ENCODE measurements at regions not wholly inside any gene's neighbourhood (a gene's known extent, or its start where the extent isn't known, plus 50 kb on each side); places are given as distances from the start of the nearest gene placed in this dataset.
"Not testable (repeated sequence)": the region's sequence is repeated elsewhere in the genome, so short reads cannot be mapped to it uniquely, and the experiment has no call there.

DNA sequence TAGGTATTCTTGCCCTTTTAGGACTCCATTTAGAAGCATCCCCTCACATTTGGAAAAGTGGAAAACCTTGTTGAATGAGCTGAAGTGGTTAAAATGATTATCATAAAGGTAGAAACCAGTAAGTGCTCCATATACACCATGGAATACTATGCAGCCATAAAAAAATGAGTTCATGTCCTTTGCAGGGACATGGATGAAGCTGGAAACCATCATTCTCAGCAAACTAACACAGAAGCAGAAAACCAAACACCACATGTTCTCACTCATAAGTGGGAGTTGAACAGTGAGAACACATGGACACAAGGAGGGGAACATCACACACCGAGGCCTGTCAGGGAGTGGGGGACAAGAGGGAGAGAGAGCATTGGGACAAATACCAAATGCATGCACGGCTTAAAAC, 103.8 kb upstream of the GRK3 start:
- POLR2A ChIA-PET; H3K4me3 ChIP-seq (ENCODE audit: low read depth, low read length); DNase-seq (ENCODE audit: low read depth); H3K27me3 ChIP-seq (ENCODE audit: control insufficient read depth, insufficient read depth, low read length): not testable (repeated sequence)
- CTCF ChIA-PET = interaction anchor here (2.1 to 3.3 kb wide), 4 partner anchors 9 to 317 kb away, joined by 7 to 40 read pairs (median 18); no protein-coding TSS in a partner anchor
- H3K36me3 ChIP-seq (ENCODE audit: control insufficient read depth, insufficient read depth, low read length) = peaks cover 12% of the 10 kb centered on the region

DNA sequence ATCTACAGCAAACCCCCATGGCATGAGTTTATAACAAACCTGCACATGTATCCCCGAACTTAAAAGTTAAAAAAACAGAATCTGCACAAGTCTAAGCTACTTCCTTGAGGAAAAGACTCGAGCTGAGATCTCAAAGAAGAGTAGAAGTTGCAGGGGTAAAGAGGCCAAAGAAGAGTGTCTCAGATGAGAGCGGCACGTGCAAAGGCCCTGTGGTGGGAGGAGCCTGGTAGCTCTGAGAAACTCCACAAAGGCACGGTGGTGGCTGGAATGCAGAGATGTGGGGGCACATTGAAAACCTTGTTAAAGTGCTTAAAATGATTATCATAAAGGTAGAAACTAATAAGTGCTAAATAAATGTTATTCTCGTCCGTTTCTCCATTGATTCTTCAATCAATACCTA, 103.2 kb upstream of the GRK3 start:
- CTCF ChIA-PET = interaction anchor here (0.6 to 3.3 kb wide), 8 partner anchors 10 to 345 kb away, joined by 3 to 40 read pairs (median 11); no protein-coding TSS in a partner anchor
- no peak for DNase-seq (ENCODE audit: low read depth)
- H3K36me3 ChIP-seq (ENCODE audit: control insufficient read depth, insufficient read depth, low read length) = peaks cover 11% of the 10 kb centered on the region
- TF ChIP-seq, protein P1, sequence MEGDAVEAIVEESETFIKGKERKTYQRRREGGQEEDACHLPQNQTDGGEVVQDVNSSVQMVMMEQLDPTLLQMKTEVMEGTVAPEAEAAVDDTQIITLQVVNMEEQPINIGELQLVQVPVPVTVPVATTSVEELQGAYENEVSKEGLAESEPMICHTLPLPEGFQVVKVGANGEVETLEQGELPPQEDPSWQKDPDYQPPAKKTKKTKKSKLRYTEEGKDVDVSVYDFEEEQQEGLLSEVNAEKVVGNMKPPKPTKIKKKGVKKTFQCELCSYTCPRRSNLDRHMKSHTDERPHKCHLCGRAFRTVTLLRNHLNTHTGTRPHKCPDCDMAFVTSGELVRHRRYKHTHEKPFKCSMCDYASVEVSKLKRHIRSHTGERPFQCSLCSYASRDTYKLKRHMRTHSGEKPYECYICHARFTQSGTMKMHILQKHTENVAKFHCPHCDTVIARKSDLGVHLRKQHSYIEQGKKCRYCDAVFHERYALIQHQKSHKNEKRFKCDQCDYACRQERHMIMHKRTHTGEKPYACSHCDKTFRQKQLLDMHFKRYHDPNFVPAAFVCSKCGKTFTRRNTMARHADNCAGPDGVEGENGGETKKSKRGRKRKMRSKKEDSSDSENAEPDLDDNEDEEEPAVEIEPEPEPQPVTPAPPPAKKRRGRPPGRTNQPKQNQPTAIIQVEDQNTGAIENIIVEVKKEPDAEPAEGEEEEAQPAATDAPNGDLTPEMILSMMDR (IDR thresholded peaks at IDR 0.05; ENCODE audit: insufficient read depth, low read depth, low read length) = no peak
- no peak overlapping the region for H3K4me3 ChIP-seq (ENCODE audit: low read depth, low read length)
- no peaks in the 10 kb centered on the region for H3K27me3 ChIP-seq (ENCODE audit: control insufficient read depth, insufficient read depth, low read length)
- POLR2A ChIA-PET = no interaction called here

DNA sequence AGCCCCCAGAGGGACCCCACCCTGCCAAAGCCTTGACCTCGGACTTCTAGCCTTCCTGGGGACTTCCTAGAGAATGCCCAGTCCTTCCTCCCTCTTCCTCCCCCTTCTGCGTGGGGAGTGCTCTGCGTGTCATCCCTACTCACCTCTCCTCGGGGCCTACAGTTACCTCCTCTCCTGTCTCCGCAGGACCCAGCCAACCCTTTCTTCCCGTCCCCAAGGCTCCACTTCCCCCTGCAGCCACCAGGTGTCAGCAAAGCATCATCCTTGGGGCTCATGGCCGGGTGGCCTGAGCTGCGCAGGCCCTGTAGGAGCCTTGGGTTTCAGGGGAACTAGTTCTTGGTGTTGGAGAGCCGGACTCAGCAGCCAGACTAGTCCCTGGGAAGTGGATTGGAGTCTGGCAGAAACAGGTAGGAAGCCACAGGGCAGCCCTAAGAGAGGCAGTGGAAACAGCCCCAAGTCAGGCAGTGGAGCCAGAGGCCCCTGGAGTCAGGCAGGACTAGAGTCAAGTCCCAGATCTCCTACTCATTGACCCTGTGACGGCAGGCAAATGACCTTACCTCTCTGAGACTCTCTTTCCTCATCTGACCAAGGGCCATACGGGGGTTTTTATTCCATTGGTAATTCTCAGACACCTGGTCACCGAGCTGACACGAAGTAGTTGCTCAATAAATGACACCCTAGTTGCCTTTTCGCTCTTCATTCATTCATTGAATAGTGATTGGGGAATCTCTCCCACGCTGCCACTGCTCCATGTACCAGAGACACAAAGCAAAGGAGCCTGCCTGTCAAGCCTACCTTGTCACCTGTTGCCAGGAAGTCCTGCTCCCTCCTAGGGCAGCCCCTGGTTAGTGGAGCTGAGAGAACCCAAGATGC, 101.8 kb upstream of the GRK3 start:
- POLR2A ChIA-PET; H3K27me3 ChIP-seq (ENCODE audit: control insufficient read depth, insufficient read depth, low read length); DNase-seq (ENCODE audit: low read depth); H3K4me3 ChIP-seq (ENCODE audit: low read depth, low read length): not testable (repeated sequence)
- H3K36me3 ChIP-seq (ENCODE audit: control insufficient read depth, insufficient read depth, low read length) = peaks cover 11% of the 10 kb centered on the region
- CTCF ChIA-PET = interaction anchor here (0.6 to 3.3 kb wide), 25 partner anchors 11 to 1742 kb away, joined by 3 to 40 read pairs (median 4); no protein-coding TSS in a partner anchor
- TF ChIP-seq, protein P1 (IDR thresholded peaks at IDR 0.05; ENCODE audit: insufficient read depth, low read depth, low read length) = peak; percentile 98

DNA sequence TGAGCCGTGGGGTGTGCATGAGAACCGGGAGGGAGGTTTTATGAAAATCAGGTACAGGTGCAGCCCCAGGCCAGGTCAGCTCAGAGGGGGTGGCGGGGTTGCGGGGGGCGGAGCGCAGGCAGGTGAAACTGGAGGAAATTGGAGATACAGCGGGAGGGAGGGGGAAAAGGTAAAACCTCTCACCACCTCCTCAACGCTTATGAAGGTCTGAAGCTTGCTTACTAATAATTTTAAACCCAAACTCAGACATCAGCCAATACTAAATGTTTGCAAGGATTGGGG, 101.2 kb upstream of the GRK3 start:
- POLR2A ChIA-PET; H3K27me3 ChIP-seq (ENCODE audit: control insufficient read depth, insufficient read depth, low read length); DNase-seq (ENCODE audit: low read depth); H3K4me3 ChIP-seq (ENCODE audit: low read depth, low read length): not testable (repeated sequence)
- CTCF ChIA-PET = interaction anchor here (0.6 to 3.3 kb wide), 8 partner anchors 16 to 1742 kb away, joined by 3 to 40 read pairs (median 4); no protein-coding TSS in a partner anchor
- peaks cover 11% of the 10 kb centered on the region for H3K36me3 ChIP-seq (ENCODE audit: control insufficient read depth, insufficient read depth, low read length)

DNA sequence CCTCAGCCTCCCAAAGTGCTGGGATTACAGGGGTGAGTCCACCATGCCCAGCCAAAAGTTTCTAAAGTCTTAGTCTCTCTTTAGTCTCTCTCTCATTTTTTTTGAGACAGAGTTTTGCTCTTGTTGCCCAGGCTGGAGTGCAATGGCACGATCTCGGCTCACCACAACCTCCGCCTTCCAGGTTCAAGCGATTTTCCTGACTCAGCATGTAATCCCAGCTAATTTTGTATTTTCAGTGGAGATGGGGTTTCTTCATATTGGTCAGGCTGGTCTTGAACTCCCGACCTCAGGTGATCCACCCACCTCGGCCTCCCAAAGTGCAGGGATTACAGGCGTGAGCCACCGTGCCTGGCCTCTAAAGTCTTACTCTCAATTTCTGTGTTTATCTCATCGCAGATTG, 100.1 kb upstream of the GRK3 start:
- CTCF ChIA-PET; POLR2A ChIA-PET; DNase-seq (ENCODE audit: low read depth); H3K27me3 ChIP-seq (ENCODE audit: control insufficient read depth, insufficient read depth, low read length); H3K4me3 ChIP-seq (ENCODE audit: low read depth, low read length); H3K36me3 ChIP-seq (ENCODE audit: control insufficient read depth, insufficient read depth, low read length): not testable (repeated sequence)

DNA sequence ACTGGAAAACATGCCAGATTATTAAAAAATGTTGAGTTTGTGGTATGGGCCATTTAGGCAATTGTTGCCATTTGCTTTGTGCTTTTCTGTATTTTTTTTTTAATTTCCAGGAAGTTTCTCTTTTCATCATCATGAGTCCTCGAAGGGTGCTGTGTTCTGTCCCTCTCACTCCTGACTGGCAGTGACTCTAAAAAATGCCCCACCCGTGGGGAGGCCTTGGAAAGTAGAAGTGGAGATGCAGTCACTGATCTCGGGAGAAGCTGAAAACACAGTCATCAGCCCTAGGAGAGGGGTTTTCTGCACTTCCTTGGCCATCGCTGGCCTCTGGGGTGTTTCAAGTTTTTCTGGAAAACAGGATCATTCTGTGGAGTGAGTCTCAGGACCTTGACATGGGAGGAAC, 98.5 kb upstream of the GRK3 start:
- Histone ChIP-seq H3K27me3 (ENCODE audit: control insufficient read depth, insufficient read depth, low read length) (no peaks in the 10 kb centered on the region), H3K36me3 (ENCODE audit: control insufficient read depth, insufficient read depth, low read length) (peaks cover 3% of the 10 kb centered on the region), H3K4me3 (ENCODE audit: low read depth, low read length) (no peak overlapping the region)
- TF ChIP-seq, protein P1 (IDR thresholded peaks at IDR 0.05; ENCODE audit: insufficient read depth, low read depth, low read length) = no peak
- POLR2A ChIA-PET = no interaction called here
- CTCF ChIA-PET = interaction anchor here (1.8 kb wide), 1 partner anchor 312 kb away, joined by 4 read pairs; no protein-coding TSS in a partner anchor
- DNase-seq (ENCODE audit: low read depth) = no peak

Measured in BJ (cell line).